Activated naive CD8-positive, alpha-beta T cell treated with anti-CD3 and anti-CD28 coated beads, Interleukin-2, amount 50 U/mL, for 24 hours (primary cell): ENCODE measurements at regions not wholly inside any gene's neighbourhood (a gene's known extent, or its start where the extent isn't known, plus 50 kb on each side); places are given as distances from the start of the nearest gene placed in this dataset.

Experiments
- ATAC-seq: fragments of 150-1000 bp; cut with Tn5 transposase; one replicate; pipeline ENCODE4 v1.10.0; 2021
- DNase-seq: peaks from one replicate; pipeline ENCODE4 v3.0.0; 2021
- H3K27ac Mint-ChIP-seq: one replicate; pipeline ENCODE4 v1.8.0; 2021; ENCODE audit warnings: mild to moderate bottlenecking, mixed read lengths
- H3K27me3 Mint-ChIP-seq: one replicate; pipeline ENCODE4 v1.8.0; 2021; ENCODE audit warnings: mixed read lengths
- H3K36me3 Mint-ChIP-seq: one replicate; pipeline ENCODE4 v1.8.0; 2021; ENCODE audit warnings: low read depth, mixed read lengths
- H3K4me1 Mint-ChIP-seq: one replicate; pipeline ENCODE4 v1.8.0; 2021; ENCODE audit warnings: mixed read lengths
- H3K4me3 Mint-ChIP-seq: one replicate; pipeline ENCODE4 v1.8.0; 2021; ENCODE audit warnings: mild to moderate bottlenecking, moderate library complexity, mixed read lengths
- H3K9me3 Mint-ChIP-seq: one replicate; pipeline ENCODE4 v1.8.0; 2021; ENCODE audit warnings: mixed read lengths

DNA sequence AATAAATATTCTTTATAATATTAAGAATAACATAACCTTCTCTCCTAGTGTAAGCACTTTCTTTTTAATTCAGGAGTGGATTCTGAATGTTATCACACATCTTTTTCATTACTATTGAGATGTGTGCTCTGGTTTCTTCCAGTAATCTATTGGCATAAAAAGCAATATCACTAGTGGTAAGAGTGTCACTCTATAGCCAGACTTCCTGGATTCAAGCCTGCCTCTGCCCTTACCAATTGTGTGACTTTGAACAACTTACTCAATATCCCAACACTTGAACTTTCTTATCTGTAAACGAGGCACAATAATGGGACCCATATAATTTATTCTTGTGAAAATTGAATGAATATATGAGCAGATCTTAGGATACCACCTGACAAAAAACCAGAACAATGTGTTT, 71.0 kb downstream of the SEM1 start:
- no peaks in the 10 kb centered on the region for H3K4me1 Mint-ChIP-seq
- no peaks in the 10 kb centered on the region for H3K27me3 Mint-ChIP-seq
- no peak overlapping the region for H3K4me3 Mint-ChIP-seq
- no peak overlapping the region for H3K27ac Mint-ChIP-seq
- H3K9me3 Mint-ChIP-seq = no peaks in the 10 kb centered on the region
- DNase-seq (no peak), ATAC-seq (no peak)
- no peaks in the 10 kb centered on the region for H3K36me3 Mint-ChIP-seq

DNA sequence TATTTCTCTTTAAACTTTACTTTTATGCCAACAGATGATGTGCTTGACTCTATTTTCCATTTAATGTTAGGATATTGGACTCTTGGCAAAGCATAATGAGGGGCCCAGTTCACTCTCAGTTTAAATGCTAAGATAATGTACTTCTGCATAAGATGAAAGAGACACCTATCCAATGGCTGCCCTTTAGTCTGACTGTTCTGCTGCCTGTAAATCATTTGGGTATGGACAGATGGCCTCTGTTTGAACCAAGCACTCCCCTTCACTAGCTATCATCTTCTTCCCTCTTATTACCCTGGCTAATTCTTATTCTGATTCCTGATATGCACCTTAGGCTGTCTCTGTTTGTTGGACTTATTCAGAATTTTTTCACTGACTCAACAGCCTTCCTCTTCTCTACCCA, 72.1 kb downstream of the SEM1 start:
- no peak for ATAC-seq
- Mint-ChIP-seq H3K9me3 (no peaks in the 10 kb centered on the region), H3K27ac (no peak overlapping the region), H3K4me3 (no peak overlapping the region), H3K27me3 (no peaks in the 10 kb centered on the region), H3K4me1 (no peaks in the 10 kb centered on the region), H3K36me3 (no peaks in the 10 kb centered on the region)
- DNase-seq = no peak

DNA sequence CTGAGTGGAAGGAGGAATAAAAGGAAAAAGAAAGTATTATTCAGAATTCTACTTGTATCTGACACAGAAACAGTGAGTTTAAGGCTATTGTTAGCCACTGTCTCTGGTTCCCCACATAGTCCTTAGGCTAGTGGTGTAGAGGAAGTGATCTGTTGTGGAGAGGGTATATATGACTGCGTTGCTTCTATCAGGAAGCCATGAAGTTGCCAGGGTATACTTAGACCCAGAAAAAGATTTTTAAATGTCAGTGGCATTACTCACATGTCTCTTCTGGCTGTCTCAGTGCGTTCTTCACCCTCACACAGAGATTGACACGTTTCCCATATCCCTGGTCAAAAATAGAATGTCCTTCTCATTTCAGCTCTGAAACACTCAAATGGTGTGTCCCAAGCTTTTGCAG, 72.7 kb downstream of the SEM1 start:
- DNase-seq (no peak), ATAC-seq (no peak)
- Mint-ChIP-seq H3K4me3 (no peak overlapping the region), H3K27ac (no peak overlapping the region), H3K36me3 (no peaks in the 10 kb centered on the region), H3K27me3 (no peaks in the 10 kb centered on the region), H3K4me1 (no peaks in the 10 kb centered on the region), H3K9me3 (no peaks in the 10 kb centered on the region)

DNA sequence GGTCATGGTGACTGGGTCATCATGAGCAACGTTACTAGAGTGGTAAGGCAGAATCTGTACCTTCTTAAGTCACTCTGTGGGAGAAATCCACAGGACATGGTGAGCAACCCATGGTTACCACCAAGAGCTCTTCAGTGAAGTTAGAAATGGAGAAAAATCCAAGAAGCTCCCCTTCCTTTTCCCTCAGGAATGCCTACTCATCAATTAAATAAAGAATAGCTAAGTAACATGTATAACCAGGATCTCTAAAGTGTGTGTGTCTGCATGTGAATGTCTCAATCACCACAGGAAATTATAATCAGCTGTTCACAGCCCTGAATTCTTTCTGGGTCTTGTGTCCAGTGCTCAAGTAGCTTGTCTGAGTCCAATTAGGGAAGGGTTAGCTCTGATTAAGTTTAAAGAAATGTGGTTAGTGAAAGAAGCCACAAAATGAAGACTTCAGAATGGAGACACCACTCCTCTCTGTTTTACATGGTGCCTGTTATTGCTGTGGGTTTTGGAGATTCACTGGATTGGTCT, 73.2 kb downstream of the SEM1 start:
- H3K27ac Mint-ChIP-seq = no peak overlapping the region
- H3K4me1 Mint-ChIP-seq = no peaks in the 10 kb centered on the region
- no peaks in the 10 kb centered on the region for H3K9me3 Mint-ChIP-seq
- ATAC-seq = no peak
- no peaks in the 10 kb centered on the region for H3K27me3 Mint-ChIP-seq
- no peaks in the 10 kb centered on the region for H3K36me3 Mint-ChIP-seq
- no peak overlapping the region for H3K4me3 Mint-ChIP-seq
- no peak for DNase-seq

DNA sequence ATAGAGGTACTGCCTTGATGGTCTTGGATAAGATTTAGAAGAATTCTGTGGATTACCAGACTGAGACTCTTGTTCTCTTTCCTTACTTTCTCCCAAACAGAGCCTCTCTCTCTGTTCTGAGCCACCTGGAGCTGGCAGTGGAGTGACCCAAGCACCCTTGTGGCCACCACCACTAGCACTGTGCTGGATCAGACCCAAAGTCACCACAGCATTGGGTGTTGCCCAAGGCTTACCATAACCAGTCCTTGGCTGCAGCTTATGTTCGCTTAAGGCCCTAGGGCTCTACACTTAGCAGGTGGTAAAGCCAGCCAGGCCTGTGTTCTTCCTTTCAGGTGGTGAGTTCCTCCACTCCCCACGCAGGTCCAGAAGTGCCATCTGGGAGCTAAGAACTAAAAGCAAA, 79.8 kb downstream of the SEM1 start:
- ATAC-seq = no peak
- no peak overlapping the region for H3K27ac Mint-ChIP-seq
- H3K4me1 Mint-ChIP-seq = no peaks in the 10 kb centered on the region
- no peak for DNase-seq
- H3K9me3 Mint-ChIP-seq = peaks cover 23% of the 10 kb centered on the region
- H3K36me3 Mint-ChIP-seq = no peaks in the 10 kb centered on the region
- H3K4me3 Mint-ChIP-seq = no peak overlapping the region
- peaks cover 2% of the 10 kb centered on the region for H3K27me3 Mint-ChIP-seq

DNA sequence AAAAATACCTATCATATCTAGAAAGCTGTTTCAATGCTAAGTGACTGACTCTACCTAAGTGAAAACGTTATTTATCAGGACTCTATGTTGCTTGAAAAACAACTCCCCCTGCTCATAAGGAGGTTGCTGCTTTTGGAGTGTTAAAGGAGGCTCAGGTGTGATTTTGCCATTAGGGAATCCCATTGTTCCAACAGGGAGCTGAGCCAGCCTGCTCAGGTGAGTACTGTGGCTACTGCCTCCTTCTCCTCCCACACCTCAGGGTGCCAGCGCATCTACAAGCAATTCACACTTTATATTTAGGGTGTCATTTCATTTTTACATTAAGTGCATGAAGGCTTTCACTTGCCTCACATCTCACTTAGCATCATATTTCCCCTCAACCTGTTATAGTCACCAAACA, 84.7 kb downstream of the SEM1 start:
- peaks cover 2% of the 10 kb centered on the region for H3K36me3 Mint-ChIP-seq
- peaks cover 4% of the 10 kb centered on the region for H3K27me3 Mint-ChIP-seq
- ATAC-seq = no peak
- H3K4me1 Mint-ChIP-seq = no peaks in the 10 kb centered on the region
- H3K27ac Mint-ChIP-seq = no peak overlapping the region
- H3K9me3 Mint-ChIP-seq = peaks cover 23% of the 10 kb centered on the region
- no peak overlapping the region for H3K4me3 Mint-ChIP-seq
- DNase-seq = no peak

DNA sequence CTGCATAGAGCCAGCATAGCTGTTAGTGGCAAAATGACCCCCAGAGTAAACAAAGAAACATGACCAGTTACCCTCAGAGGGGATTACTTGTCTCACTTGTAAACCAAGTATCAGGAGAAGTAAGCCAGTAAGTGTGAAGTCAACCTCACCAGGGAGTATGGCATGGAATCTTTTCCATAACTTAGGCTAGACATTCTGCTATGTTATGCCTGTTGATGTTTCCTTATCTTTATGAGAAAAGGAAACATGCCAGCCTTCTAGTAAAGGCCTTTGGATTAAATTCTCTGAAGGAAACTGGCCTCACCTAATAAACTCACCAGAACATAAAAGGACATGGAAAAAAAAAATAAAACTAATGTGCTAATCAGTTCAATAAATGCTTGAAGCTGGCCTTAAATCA, 87.7 kb downstream of the SEM1 start:
- Mint-ChIP-seq H3K27ac (no peak overlapping the region), H3K9me3 (peaks cover 18% of the 10 kb centered on the region), H3K4me1 (no peaks in the 10 kb centered on the region), H3K4me3 (no peak overlapping the region), H3K36me3 (peaks cover 2% of the 10 kb centered on the region), H3K27me3 (peaks cover 2% of the 10 kb centered on the region)
- DNase-seq (no peak), ATAC-seq (no peak)

DNA sequence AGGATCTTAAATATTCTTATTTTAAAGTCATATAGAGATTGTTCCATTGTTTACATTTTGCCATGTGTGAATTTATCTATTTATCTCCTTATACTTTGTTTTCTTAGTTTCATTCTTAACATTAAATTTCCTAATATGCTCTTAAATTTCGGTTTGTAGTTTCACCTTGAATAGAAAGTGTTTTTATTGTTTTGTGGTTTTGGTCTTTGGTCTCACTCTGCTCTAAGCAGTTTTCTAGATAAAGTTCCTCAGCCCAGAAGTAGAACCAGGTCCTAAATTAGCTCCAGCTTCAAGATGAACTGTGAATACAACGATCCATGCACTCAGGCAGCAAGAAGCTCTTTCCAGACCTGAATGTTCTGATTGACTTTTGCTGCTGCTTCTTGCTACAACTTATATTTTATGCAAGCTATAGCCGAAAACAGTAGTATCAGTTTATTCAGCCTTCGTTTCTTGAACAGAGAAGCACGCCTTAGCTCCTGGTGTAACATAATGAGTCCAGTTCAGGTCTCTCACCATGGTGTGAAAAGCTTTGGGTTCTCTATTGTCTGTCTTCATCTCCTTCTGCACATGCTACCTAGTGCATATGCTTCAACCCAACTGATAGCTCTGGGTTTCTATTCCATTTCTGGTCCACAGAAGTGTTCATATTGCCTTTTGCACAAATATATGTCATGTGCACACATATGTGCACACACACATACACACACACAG, 95.3 kb downstream of the SEM1 start:
- DNase-seq (no peak), ATAC-seq (no peak)
- H3K4me1 Mint-ChIP-seq = no peaks in the 10 kb centered on the region
- peaks cover 41% of the 10 kb centered on the region for H3K9me3 Mint-ChIP-seq
- no peaks in the 10 kb centered on the region for H3K36me3 Mint-ChIP-seq
- H3K27ac Mint-ChIP-seq = no peak overlapping the region
- peaks cover 2% of the 10 kb centered on the region for H3K27me3 Mint-ChIP-seq
- H3K4me3 Mint-ChIP-seq = no peak overlapping the region

DNA sequence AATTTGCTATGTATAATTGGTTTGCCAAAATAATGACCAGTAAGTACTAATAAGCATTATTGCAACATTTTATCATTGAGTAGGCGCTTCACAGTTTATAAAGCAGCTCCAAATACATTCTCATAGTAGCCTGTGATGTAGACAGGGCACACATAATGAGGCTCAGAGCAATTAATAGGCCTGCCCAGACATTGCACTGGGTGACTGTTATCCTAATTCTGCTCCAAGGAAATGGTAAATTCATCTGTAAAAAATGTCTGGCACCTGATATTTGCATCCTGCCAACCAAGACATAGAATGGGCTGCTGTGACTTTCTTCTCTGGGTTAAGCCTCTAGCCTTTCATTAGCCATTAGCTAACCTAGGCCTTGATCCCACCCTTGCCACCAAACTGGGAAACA, 97.6 kb downstream of the SEM1 start:
- peaks cover 2% of the 10 kb centered on the region for H3K27me3 Mint-ChIP-seq
- no peak for ATAC-seq
- H3K9me3 Mint-ChIP-seq = peaks cover 29% of the 10 kb centered on the region
- H3K27ac Mint-ChIP-seq = no peak overlapping the region
- H3K36me3 Mint-ChIP-seq = no peaks in the 10 kb centered on the region
- DNase-seq = no peak
- no peaks in the 10 kb centered on the region for H3K4me1 Mint-ChIP-seq
- no peak overlapping the region for H3K4me3 Mint-ChIP-seq

DNA sequence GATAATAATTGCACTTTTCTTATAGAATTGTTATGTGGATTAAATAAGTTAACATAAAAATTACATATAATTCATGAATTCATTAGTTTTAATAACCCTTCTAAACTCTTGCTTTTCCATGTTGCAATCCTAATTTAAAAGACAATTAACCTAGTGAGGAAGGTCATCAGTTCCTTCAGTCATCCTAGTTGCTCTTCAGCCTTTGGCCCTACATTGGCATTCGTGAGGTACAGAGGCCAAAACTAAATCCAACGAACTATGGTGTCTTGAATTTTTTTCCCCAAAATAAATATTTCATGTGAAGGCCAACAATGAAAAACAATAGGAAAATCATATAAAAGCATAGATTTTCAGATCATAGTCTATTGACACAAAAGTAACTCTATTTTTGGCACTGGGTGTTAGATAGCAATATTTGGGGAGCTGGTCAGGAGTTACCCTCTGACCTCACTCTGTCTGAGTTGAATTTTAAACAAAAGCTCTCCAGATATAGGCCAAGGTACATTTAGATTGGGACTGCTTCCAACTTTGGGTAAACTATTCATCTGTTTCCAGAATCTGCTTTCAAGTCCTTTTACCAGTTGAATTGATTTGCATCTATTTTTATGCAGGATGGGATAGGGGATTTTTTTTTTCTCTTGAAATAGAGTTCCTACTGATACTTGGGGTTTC, 104.5 kb downstream of the SEM1 start:
- no peak overlapping the region for H3K4me3 Mint-ChIP-seq
- H3K36me3 Mint-ChIP-seq = no peaks in the 10 kb centered on the region
- no peak overlapping the region for H3K27ac Mint-ChIP-seq
- ATAC-seq (no peak), DNase-seq (no peak)
- no peaks in the 10 kb centered on the region for H3K4me1 Mint-ChIP-seq
- H3K9me3 Mint-ChIP-seq = no peaks in the 10 kb centered on the region
- peaks cover 2% of the 10 kb centered on the region for H3K27me3 Mint-ChIP-seq

DNA sequence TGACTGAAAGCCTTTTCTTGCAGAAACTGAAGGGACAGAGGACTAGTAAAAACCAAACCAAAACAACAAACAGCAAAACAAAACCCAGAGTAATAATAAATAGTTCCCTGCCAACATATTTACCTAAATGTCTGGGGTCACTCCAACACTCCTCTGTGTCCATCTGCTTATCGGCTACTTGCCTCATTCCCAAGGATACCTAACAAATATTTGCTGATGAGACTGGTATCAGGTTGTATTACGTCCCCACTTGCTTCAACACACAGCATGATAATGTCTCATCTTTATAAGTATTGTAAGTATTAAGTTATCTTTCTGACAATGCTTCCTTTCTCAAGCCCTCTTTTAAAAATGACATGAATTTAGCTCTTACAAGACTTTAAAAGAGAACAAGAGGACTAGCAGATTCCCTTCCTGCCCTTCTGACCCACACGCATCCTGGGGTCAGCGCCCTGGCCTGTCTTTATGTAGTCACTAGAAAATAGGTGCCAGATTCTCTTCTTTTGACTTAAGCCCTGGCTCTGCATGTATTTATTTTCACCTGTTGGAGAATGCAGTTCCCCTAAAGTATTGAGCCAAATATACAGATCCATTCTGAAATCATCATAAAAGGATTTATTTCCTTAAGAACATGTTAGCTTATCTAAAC, 110.2 kb downstream of the SEM1 start:
- no peaks in the 10 kb centered on the region for H3K4me1 Mint-ChIP-seq

DNA sequence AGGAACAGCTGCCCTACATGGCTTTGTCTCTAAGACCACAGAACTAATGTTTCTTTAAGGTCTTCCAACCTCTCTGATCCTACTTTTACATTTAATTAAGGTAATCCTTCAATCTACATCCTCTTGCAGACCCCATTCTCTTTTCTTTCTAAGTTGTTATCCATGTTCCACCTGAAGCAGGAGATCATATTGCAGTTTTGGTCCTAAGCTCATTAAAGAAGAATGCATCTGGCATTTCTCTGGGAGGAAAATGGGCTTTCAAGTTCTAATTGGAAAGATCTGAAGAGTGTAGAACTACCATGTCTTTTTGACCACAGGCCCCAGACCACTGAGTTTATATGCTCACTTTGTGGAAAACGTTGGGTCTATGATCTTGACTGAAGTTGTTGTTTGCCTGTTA, 111.2 kb downstream of the SEM1 start:
- no peak overlapping the region for H3K4me3 Mint-ChIP-seq
- no peak overlapping the region for H3K27ac Mint-ChIP-seq
- no peaks in the 10 kb centered on the region for H3K36me3 Mint-ChIP-seq
- ATAC-seq (no peak), DNase-seq (no peak)
- H3K4me1 Mint-ChIP-seq = no peaks in the 10 kb centered on the region
- H3K9me3 Mint-ChIP-seq = no peaks in the 10 kb centered on the region
- peaks cover 12% of the 10 kb centered on the region for H3K27me3 Mint-ChIP-seq

More for the DNA sequence above, 110.2 kb downstream of the SEM1 start:
- H3K9me3 Mint-ChIP-seq = no peaks in the 10 kb centered on the region
- H3K27me3 Mint-ChIP-seq = peaks cover 12% of the 10 kb centered on the region
- H3K36me3 Mint-ChIP-seq = no peaks in the 10 kb centered on the region
- H3K27ac Mint-ChIP-seq = no peak overlapping the region
- H3K4me3 Mint-ChIP-seq = no peak overlapping the region
- DNase-seq (no peak), ATAC-seq (no peak)

DNA sequence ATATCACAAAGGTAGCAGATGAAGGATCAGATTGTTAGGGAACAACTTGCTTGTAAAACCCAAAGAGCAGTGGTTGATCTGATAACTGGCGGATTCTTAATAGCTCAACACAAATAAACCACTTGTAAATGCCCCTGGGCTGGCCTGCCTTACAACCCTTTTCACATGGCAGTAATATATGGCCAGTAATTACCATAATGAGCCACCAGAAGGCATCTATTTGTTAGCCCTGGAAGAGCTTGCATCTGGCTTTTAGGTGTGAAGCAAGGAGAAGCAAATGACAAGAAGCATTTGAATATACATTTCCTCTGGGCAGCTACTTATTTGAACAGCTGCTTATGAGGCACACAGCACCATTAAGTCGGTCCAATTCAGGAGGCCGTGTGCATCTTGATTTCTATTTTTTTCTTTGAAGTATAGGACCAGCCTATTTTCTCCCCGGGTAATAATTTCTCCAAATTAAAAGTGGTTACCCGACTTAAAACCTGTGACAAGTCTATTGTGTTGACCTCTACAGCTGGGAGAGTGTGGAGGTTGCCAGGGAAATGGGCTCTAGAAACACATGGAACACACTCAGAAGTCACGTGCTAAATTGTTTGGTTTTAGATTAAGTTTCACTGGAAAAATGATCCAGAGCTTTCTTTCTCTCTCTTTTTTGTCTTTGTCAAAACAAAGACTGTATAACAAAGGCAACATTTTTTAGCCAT, 113.4 kb downstream of the SEM1 start:
- H3K27me3 Mint-ChIP-seq = peaks cover 12% of the 10 kb centered on the region
- H3K27ac Mint-ChIP-seq = no peak overlapping the region
- no peaks in the 10 kb centered on the region for H3K36me3 Mint-ChIP-seq
- no peaks in the 10 kb centered on the region for H3K4me1 Mint-ChIP-seq
- ATAC-seq (no peak), DNase-seq (no peak)
- no peak overlapping the region for H3K4me3 Mint-ChIP-seq
- H3K9me3 Mint-ChIP-seq = no peaks in the 10 kb centered on the region

DNA sequence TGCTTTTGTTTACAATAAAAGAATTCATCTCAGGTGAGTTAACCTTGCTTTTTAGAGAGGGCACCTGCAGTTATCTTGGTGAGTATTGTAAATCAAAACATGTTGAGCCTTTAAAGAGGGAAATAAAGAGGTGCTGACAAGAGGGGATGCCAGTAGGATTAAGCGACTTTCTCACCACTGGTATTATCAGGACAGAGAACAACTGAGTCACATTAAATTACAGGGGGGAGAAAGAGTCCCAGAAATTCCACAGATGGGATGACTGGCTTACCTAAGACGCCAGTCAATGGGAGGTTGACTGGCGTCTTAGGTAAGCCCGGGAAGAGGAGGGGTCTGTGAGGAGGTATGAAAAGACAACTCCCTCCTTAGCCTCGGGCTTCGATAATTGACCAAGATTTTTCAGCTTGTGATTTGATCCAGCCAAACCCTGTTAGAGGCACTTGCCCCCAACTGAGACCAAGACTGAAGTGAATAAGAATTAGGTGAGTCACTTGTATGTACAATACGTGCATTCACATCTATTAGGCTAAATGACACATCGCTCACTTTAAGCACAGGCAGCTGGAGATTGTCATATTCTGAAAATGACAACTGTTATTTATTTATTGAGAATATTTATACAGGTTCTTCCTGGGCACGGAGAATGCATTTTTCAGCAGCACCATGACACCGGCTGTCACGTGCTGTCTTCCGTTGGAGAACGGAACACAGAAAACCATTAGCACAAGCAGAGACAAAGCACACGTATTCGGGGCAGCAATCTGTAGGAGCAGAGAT, 117.6 kb downstream of the SEM1 start:
- DNase-seq (no peak), ATAC-seq (no peak)
- H3K27me3 Mint-ChIP-seq = peaks cover 11% of the 10 kb centered on the region
- H3K36me3 Mint-ChIP-seq = no peaks in the 10 kb centered on the region
- no peaks in the 10 kb centered on the region for H3K4me1 Mint-ChIP-seq
- H3K4me3 Mint-ChIP-seq = no peak overlapping the region
- no peak overlapping the region for H3K27ac Mint-ChIP-seq
- H3K9me3 Mint-ChIP-seq = no peaks in the 10 kb centered on the region
